Astrocyte (in vitro differentiated cells and primary cell): ENCODE measurements at regions not wholly inside any gene's neighbourhood (a gene's known extent, or its start where the extent isn't known, plus 50 kb on each side); places are given as distances from the start of the nearest gene placed in this dataset. TPM values are rescaled to one million over a fixed set of nuclear protein-coding genes. Genes with fewer than 3 reads are reported as not detected.
"Not testable (repeated sequence)": the region's sequence is repeated elsewhere in the genome, so short reads cannot be mapped to it uniquely, and the experiment has no call there.

ENCODE experiments used
- DNase-seq: peaks from one replicate; pipeline ENCODE4 v3.0.0-alpha.2; 2010; ENCODE audit warnings: low read depth
- FAIRE-seq: peaks from 2 replicates; lab custom pipeline; 2011; peaks lifted over from hg19 to GRCh38; lab: Jason Lieb, UNC
- H2AFZ ChIP-seq: 2 replicates; pipeline ENCODE4 v1.6.0; 2012; ENCODE audit warnings: low read depth, low read length, inconsistent platforms
- H3K27ac ChIP-seq: 2 replicates; pipeline ENCODE4 v1.5.1; 2011; ENCODE audit warnings: low read depth, low read length, inconsistent platforms
- H3K27me3 ChIP-seq: 2 replicates; pipeline ENCODE4 v1.6.0; 2011; ENCODE audit warnings: low read length, inconsistent platforms; ENCODE audit not compliant: insufficient read depth
- H3K36me3 ChIP-seq: 2 replicates; pipeline ENCODE4 v1.5.1; 2011; ENCODE audit warnings: low read length, inconsistent platforms; ENCODE audit not compliant: insufficient read depth
- H3K4me1 ChIP-seq: 2 replicates; pipeline ENCODE4 v1.5.1; 2011; ENCODE audit warnings: low read length, inconsistent platforms; ENCODE audit not compliant: insufficient read depth
- H3K4me2 ChIP-seq: 2 replicates; pipeline ENCODE4 v1.6.0; 2012; ENCODE audit warnings: low read length, inconsistent platforms
- H3K4me3 ChIP-seq: 2 replicates; pipeline ENCODE4 v1.5.1; 2011; ENCODE audit warnings: low read depth, mild to moderate bottlenecking, low read length, inconsistent platforms; ENCODE audit not compliant: insufficient read depth
- H3K79me2 ChIP-seq: 2 replicates; pipeline ENCODE4 v1.6.0; 2012; ENCODE audit warnings: mild to moderate bottlenecking, low read length, inconsistent platforms; ENCODE audit not compliant: insufficient read depth
- H3K9ac ChIP-seq: 2 replicates; pipeline ENCODE4 v1.6.0; 2012; ENCODE audit warnings: mild to moderate bottlenecking, low read length, inconsistent platforms
- H3K9me3 ChIP-seq: 2 replicates; pipeline ENCODE4 v1.5.1; 2012; ENCODE audit warnings: low read depth, mild to moderate bottlenecking, low read length, inconsistent platforms; ENCODE audit not compliant: insufficient read depth
- H4K20me1 ChIP-seq: 2 replicates; pipeline ENCODE4 v1.6.0; 2012; ENCODE audit warnings: low read length, inconsistent platforms; ENCODE audit not compliant: insufficient read depth
- H3K27ac Mint-ChIP-seq: one replicate; pipeline ENCODE4 v1.8.0; 2021; ENCODE audit warnings: mild to moderate bottlenecking, mixed read lengths; ENCODE audit not compliant: unreplicated experiment
- H3K27me3 Mint-ChIP-seq: one replicate; pipeline ENCODE4 v1.8.0; 2021; ENCODE audit warnings: low read depth, mixed read lengths; ENCODE audit not compliant: unreplicated experiment
- H3K36me3 Mint-ChIP-seq: one replicate; pipeline ENCODE4 v1.8.0; 2021; ENCODE audit warnings: low read depth, mixed read lengths; ENCODE audit not compliant: unreplicated experiment
- H3K4me1 Mint-ChIP-seq: one replicate; pipeline ENCODE4 v1.8.0; 2021; ENCODE audit warnings: low read depth, mixed read lengths; ENCODE audit not compliant: unreplicated experiment
- H3K4me3 Mint-ChIP-seq: one replicate; pipeline ENCODE4 v1.8.0; 2021; ENCODE audit warnings: mild to moderate bottlenecking, moderate library complexity, mixed read lengths; ENCODE audit not compliant: unreplicated experiment
- H3K9me3 Mint-ChIP-seq: one replicate; pipeline ENCODE4 v1.8.0; 2021; ENCODE audit warnings: mild to moderate bottlenecking, mixed read lengths; ENCODE audit not compliant: unreplicated experiment
- microRNA-seq: library from miRNA; unstranded; fragments of <30 nt; microRNA quantifications from one replicate; pipeline ENCODE4 v1.2.0, GENCODE V29; 2020

DNA sequence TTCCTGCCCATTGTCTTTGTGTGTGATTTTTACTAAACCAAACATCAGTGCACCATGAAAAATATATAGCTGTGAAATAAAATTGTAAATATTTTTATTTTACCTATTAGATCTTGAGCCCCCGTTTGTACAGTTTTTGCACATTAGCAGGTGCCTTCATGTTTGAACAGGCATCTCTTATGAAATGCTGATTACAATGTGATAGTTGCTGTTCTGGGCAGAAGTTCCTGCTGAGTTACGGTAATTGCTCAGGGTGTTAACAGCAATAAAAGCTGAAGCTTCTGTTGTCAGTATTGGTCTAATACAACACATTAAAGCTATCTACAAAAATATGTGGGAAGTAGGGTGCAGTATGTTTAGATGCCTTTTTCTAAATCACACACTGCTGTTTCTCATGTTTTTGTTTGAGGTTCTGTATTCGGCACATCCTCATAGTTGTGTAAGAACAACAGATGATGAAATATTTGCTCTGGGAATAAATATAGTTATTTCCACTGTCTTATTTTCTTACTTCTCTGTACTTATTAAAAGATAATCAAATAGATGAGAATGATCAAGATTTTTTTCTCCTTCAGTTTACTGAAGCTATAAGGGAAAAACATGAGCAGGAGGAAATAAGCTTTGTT lies 173.8 kb upstream of the GOLGA6L22 start:
- H4K20me1 ChIP-seq, H3K36me3 ChIP-seq, H3K4me2 ChIP-seq, H3K36me3 Mint-ChIP-seq, H3K79me2 ChIP-seq, H3K27ac Mint-ChIP-seq, H3K9me3 ChIP-seq, H3K4me3 Mint-ChIP-seq, H3K27me3 Mint-ChIP-seq, H3K27ac ChIP-seq, H3K4me1 Mint-ChIP-seq, H3K4me1 ChIP-seq, H3K9me3 Mint-ChIP-seq, H3K4me3 ChIP-seq, H3K27me3 ChIP-seq, FAIRE-seq, H3K9ac ChIP-seq, DNase-seq, H2AFZ ChIP-seq: not testable (repeated sequence)

- H3K4me1 Mint-ChIP-seq, H3K36me3 ChIP-seq, H3K9me3 ChIP-seq, H3K4me3 Mint-ChIP-seq, H3K27me3 ChIP-seq, H3K4me3 ChIP-seq, H4K20me1 ChIP-seq, H3K4me2 ChIP-seq, H3K36me3 Mint-ChIP-seq, FAIRE-seq, H3K79me2 ChIP-seq, H3K27ac Mint-ChIP-seq, DNase-seq, H3K4me1 ChIP-seq, H3K9me3 Mint-ChIP-seq, H2AFZ ChIP-seq, H3K9ac ChIP-seq, H3K27ac ChIP-seq, H3K27me3 Mint-ChIP-seq: not testable (repeated sequence)
Observed at GRCh38 chr15:22291054-22291453, 167.6 kb upstream of the GOLGA6L22 start.

GRCh38 chr15:22303112-22303511 lies 155.6 kb upstream of the GOLGA6L22 start:
- not testable (repeated sequence) for H3K4me1 Mint-ChIP-seq, H3K36me3 ChIP-seq, FAIRE-seq, H3K4me3 Mint-ChIP-seq, H3K4me1 ChIP-seq, H3K9me3 Mint-ChIP-seq, H3K27ac Mint-ChIP-seq, H3K9me3 ChIP-seq, H3K9ac ChIP-seq, DNase-seq, H2AFZ ChIP-seq, H3K27me3 ChIP-seq, H3K79me2 ChIP-seq, H3K36me3 Mint-ChIP-seq, H3K4me3 ChIP-seq, H3K27ac ChIP-seq, H4K20me1 ChIP-seq, H3K27me3 Mint-ChIP-seq, H3K4me2 ChIP-seq

Small RNA genes in the stretch of these regions (microRNA-seq; reads per million reads assigned to microRNA genes)
- not detected for gene MIR1268A
